Heart left ventricle (tissue), 13 donors: ENCODE measurements at regions not wholly inside any gene's neighbourhood (a gene's known extent, or its start where the extent isn't known, plus 50 kb on each side); places are given as distances from the start of the nearest gene placed in this dataset.

Source experiments
- POLR2A ChIP-seq, 2 donors: fragments of 450-650 bp; IDR thresholded peaks; one replicate each; pipeline ENCODE4 v1.6.1; 2017; ENCODE audit warnings: antibody characterized with exemption in 2 of 2, mild to moderate bottlenecking in 2 of 2, moderate library complexity in 2 of 2
- TF ChIP-seq, protein P1 (sequence below), 12 donors: fragments of 200-600 bp; sonication (generic) in 4 of 12; IDR thresholded peaks; one replicate each; pipeline versions ENCODE4 v1.5.0 to v1.8.0; 2018 to 2022; ENCODE audit warnings: antibody characterized with exemption in 12 of 12, mild to moderate bottlenecking in 5 of 12
- donor health status: ischemic (EF 13 %, LVEDD 7.1; RV severe dilation, severe dysfunction).
- donor health status: DM: no; HTN: yes; CAD: no.
- donor health status: DM: no; HTN: no; CAD: no.
- donor health status: ischemic (EF 25% LVEDD 6.9; RV normal size, moderate dysfunction).
- donor health status: ischemic (EF 25% LVEDD 5.7; RV mildly dilated, moderate dysfunction).
- donor health status: ischemic (EF 35%, LVEDD 5.7; RV mildly dilated, moderate dysfunction).
- donor health status: nonischemic (EF 11% LVEDD 7.7; RV severe dilation, severe dysfunction).
- donor health status: DM: yes; HTN: yes; CAD: no.
- donor health status: PGD.
- donor health status: ischemic (EF 29% LVEDD 5.4; RV normal size, mild dysfunction).
- donor health status: nonischemic (EF 23%, LVEDD 6.1; RV moderate dilation, normal function).

DNA sequence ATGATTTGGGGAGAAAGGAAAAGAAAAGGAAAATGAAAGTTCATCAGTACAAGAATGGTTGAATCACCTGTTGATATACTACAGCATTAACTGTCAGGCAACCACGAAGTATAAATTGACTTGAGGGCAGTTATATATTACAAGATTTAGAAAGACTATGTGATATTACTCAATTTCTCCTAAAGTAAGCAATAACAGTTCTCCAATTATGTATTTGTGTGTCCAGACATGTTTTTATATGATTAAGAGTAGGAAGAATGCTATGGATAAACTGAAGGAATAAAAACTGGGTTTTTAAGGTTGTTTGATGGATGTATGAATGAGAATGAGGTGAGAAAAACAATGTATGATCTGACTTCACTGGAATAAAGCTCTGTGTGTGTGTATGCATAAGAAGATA is 2234.4 kb downstream of the ARAP2 start:
- TF ChIP-seq, protein P1, sequence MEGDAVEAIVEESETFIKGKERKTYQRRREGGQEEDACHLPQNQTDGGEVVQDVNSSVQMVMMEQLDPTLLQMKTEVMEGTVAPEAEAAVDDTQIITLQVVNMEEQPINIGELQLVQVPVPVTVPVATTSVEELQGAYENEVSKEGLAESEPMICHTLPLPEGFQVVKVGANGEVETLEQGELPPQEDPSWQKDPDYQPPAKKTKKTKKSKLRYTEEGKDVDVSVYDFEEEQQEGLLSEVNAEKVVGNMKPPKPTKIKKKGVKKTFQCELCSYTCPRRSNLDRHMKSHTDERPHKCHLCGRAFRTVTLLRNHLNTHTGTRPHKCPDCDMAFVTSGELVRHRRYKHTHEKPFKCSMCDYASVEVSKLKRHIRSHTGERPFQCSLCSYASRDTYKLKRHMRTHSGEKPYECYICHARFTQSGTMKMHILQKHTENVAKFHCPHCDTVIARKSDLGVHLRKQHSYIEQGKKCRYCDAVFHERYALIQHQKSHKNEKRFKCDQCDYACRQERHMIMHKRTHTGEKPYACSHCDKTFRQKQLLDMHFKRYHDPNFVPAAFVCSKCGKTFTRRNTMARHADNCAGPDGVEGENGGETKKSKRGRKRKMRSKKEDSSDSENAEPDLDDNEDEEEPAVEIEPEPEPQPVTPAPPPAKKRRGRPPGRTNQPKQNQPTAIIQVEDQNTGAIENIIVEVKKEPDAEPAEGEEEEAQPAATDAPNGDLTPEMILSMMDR (IDR thresholded peaks at IDR 0.05): no peak
- TF ChIP-seq POLR2A (IDR thresholded peaks at IDR 0.05): no peak
